ENCODE measurements at regions not wholly inside any gene's neighbourhood (a gene's known extent, or its start where the extent isn't known, plus 50 kb on each side); places are given as distances from the start of the nearest gene placed in this dataset.

- TF ChIP-seq CTCF (IDR thresholded peaks at IDR 0.05; ENCODE audit: extremely low read depth in 1 of 2, insufficient read depth in 1 of 2, low read depth in 1 of 2, low read length in 2 of 2), result no peak
- no peak for TF ChIP-seq POLR2AphosphoS5 (IDR thresholded peaks at IDR 0.05; ENCODE audit: insufficient read depth, low read depth, low read length)
- TF ChIP-seq POLR2A (IDR thresholded peaks at IDR 0.05; ENCODE audit: low read depth, low read length), result no peak
- TF ChIP-seq MYC (IDR thresholded peaks at IDR 0.05; ENCODE audit: low read depth, low read length), result no peak
- TF ChIP-seq EZH2 (IDR thresholded peaks at IDR 0.05; ENCODE audit: borderline replicate concordance, low read depth, low read length, severe bottlenecking), result no peak
- no peak for TF ChIP-seq FOS (IDR thresholded peaks at IDR 0.05; ENCODE audit: borderline replicate concordance, insufficient read depth, low read length)
- no peak for TF ChIP-seq GATA2 (IDR thresholded peaks at IDR 0.05; ENCODE audit: insufficient read depth, insufficient read length, low read depth, low read length)
These were observed 393.2 kb downstream of the BCAT1 start for GRCh38 chr12:24555730-24556129.
